Psoas muscle (tissue), 7 donors: ENCODE measurements at regions not wholly inside any gene's neighbourhood (a gene's known extent, or its start where the extent isn't known, plus 50 kb on each side); places are given as distances from the start of the nearest gene placed in this dataset.

Experiments
- ATAC-seq, 4 donors: fragments of 200-7000 bp; cut with Tn5 transposase; one replicate each; pipeline ENCODE4 v1.9.1; 2020; ENCODE audit warnings: moderate library complexity in 3 of 4, mild to moderate bottlenecking in 2 of 4
- DNase-seq, 2 donors: peaks; one replicate each; pipeline ENCODE4 v3.0.0-alpha.2; 2020
- H3K27ac ChIP-seq: fragments of 200-600 bp; one replicate; pipeline ENCODE4 v1.8.0; 2022
- H3K27me3 ChIP-seq, 3 donors: fragments of 200-600 bp in 1 of 3; one replicate each; pipeline versions ENCODE4 v1.6.1 to v1.8.0; 2013 to 2022; ENCODE audit warnings: low read length in 2 of 3, mild to moderate bottlenecking in 2 of 3, moderate library complexity in 1 of 3; ENCODE audit not compliant: insufficient read depth in 3 of 3
- H3K36me3 ChIP-seq, 2 donors: fragments of 200-600 bp in 1 of 2; one replicate each; pipeline versions ENCODE4 v1.6.1 to v1.8.0; 2013 to 2022; ENCODE audit warnings: low read depth in 1 of 2, mild to moderate bottlenecking in 1 of 2, moderate library complexity in 1 of 2; ENCODE audit not compliant: insufficient read depth in 1 of 2
- H3K4me1 ChIP-seq: fragments of 200-600 bp; one replicate; pipeline ENCODE4 v1.8.0; 2022
- H3K4me3 ChIP-seq: fragments of 200-600 bp; one replicate; pipeline ENCODE4 v1.8.0; 2022; ENCODE audit warnings: mild to moderate bottlenecking
- H3K9me3 ChIP-seq: fragments of 200-600 bp; one replicate; pipeline ENCODE4 v1.8.0; 2022
- CTCF ChIP-seq: fragments of 200-600 bp; IDR thresholded peaks from one replicate; pipeline ENCODE4 v1.8.0; 2022; ENCODE audit warnings: antibody characterized with exemption
- WGBS, 3 donors: extraction: QIAGEN DNeasy Blood & Tissue Kit; methylation state at CpG; one replicate each; pipeline versions ENCODE4 v1.1.6 to v1.1.7; 2013; 5-methylcytosine and 5-hydroxymethylcytosine counted together
- intact Hi-C, 2 donors: fragments of 100-400 bp; cut with DNase I; formaldehyde crosslinking; loops; one replicate each; pipeline versions ENCODE4 v1.11.0 to v1.14.2; 2022
- donor health status: healthy with polysubstance abuse.
- donor health status: DM: no; HTN: no; CAD: no; lungs with moderate emphysema.
- donor health status: Bipolar disorder and iron deficiency.
- donor health status: healthy.
- donor health status: DM: yes; HTN: yes; CAD: no.
- donor health status: DM: no; HTN: no; CAD: no.
- donor health status: DM: yes; HTN: yes; CAD: no.

GRCh38 chr20:6629564-6629963 is 137.9 kb upstream of the BMP2 start:
- Histone ChIP-seq H3K4me1 (no peaks in the 10 kb centered on the region), H3K36me3 (no peaks in the 10 kb centered on the region), H3K27ac (no peak overlapping the region), H3K4me3 (no peak overlapping the region), H3K27me3 (no peaks in the 10 kb centered on the region), H3K9me3 (no peaks in the 10 kb centered on the region)
- ATAC-seq (no peak), DNase-seq (no peak)
- intact Hi-C loops: no loop called here
- TF ChIP-seq CTCF: no peak
- WGBS, 3 donors: 97 to 100% (median 98%) methylated on average over 2 of the region's 2 CpGs

- ATAC-seq (no peak), DNase-seq (no peak)
- WGBS, 3 donors: 74 to 77% (median 74%) methylated on average over 5 of the region's 5 CpGs
- H3K27ac ChIP-seq: no peak overlapping the region
- H3K27me3 ChIP-seq: no peaks in the 10 kb centered on the region
- H3K36me3 ChIP-seq: no peaks in the 10 kb centered on the region
- no peak for TF ChIP-seq CTCF
- no peaks in the 10 kb centered on the region for H3K9me3 ChIP-seq
- no peak overlapping the region for H3K4me3 ChIP-seq
- intact Hi-C loops: no loop called here
- no peaks in the 10 kb centered on the region for H3K4me1 ChIP-seq
Measured at GRCh38 chr20:6626805-6627204, 140.7 kb upstream of the BMP2 start.

- DNase-seq (no peak), ATAC-seq (no peak)
- intact Hi-C loops: no loop called here
- no peak for TF ChIP-seq CTCF
- Histone ChIP-seq H3K9me3 (no peaks in the 10 kb centered on the region), H3K27me3 (no peaks in the 10 kb centered on the region), H3K4me3 (no peak overlapping the region), H3K27ac (no peak overlapping the region), H3K36me3 (no peaks in the 10 kb centered on the region), H3K4me1 (no peaks in the 10 kb centered on the region)
- WGBS, 3 donors: 33 to 36% (median 35%) methylated on average over 3 of the region's 3 CpGs
Measured at GRCh38 chr20:6623989-6624388, 143.5 kb upstream of the BMP2 start.

- DNase-seq (no peak), ATAC-seq (no peak)
- Histone ChIP-seq H3K27me3 (no peaks in the 10 kb centered on the region), H3K27ac (no peak overlapping the region), H3K4me3 (no peak overlapping the region), H3K9me3 (no peaks in the 10 kb centered on the region), H3K36me3 (no peaks in the 10 kb centered on the region), H3K4me1 (no peaks in the 10 kb centered on the region)
- intact Hi-C loops: no loop called here
- TF ChIP-seq CTCF: no peak
Measured at GRCh38 chr20:6622041-6622440, 145.4 kb upstream of the BMP2 start.

GRCh38 chr20:6618051-6618450 is 149.4 kb upstream of the BMP2 start:
- no peak overlapping the region for H3K4me3 ChIP-seq
- no peak for ATAC-seq
- H3K27ac ChIP-seq: no peak overlapping the region
- DNase-seq: no peak
- no peaks in the 10 kb centered on the region for H3K36me3 ChIP-seq
- no peak for TF ChIP-seq CTCF
- H3K9me3 ChIP-seq: no peaks in the 10 kb centered on the region
- WGBS, 3 donors: 34 to 41% (median 37%) methylated on average over 2 of the region's 2 CpGs
- H3K4me1 ChIP-seq: no peaks in the 10 kb centered on the region
- H3K27me3 ChIP-seq: no peaks in the 10 kb centered on the region
- intact Hi-C loops: no loop called here
